Suppressor macrophage (primary cell): ENCODE measurements at regions not wholly inside any gene's neighbourhood (a gene's known extent, or its start where the extent isn't known, plus 50 kb on each side); places are given as distances from the start of the nearest gene placed in this dataset.

Experiments
- DNase-seq, 4 experiments: peaks; one replicate each; pipeline ENCODE4 v3.0.0-alpha.2; 2020 to 2022

- no peak for DNase-seq
These were observed 612.1 kb downstream of the TBC1D4 start for GRCh38 chr13:74869846-74870245.

GRCh38 chr13:74868049-74868448 lies 613.9 kb downstream of the TBC1D4 start:
- no peak for DNase-seq

GRCh38 chr13:74867460-74867859 lies 614.5 kb downstream of the TBC1D4 start:
- no peak for DNase-seq

- DNase-seq: no peak
These were observed 615.9 kb downstream of the TBC1D4 start for GRCh38 chr13:74866101-74866500.

- DNase-seq: no peak
These were observed 616.3 kb downstream of the TBC1D4 start for GRCh38 chr13:74865656-74866055.

GRCh38 chr13:74860789-74861188 lies 621.2 kb downstream of the TBC1D4 start:
- DNase-seq: no peak

- DNase-seq: no peak
These were observed 631.1 kb downstream of the TBC1D4 start for GRCh38 chr13:74850893-74851292.

- no peak for DNase-seq
These were observed 634.0 kb downstream of the TBC1D4 start for GRCh38 chr13:74847966-74848365.

GRCh38 chr13:74845806-74846205 lies 636.2 kb downstream of the TBC1D4 start:
- DNase-seq: no peak

- no peak for DNase-seq
These were observed 640.3 kb downstream of the TBC1D4 start for GRCh38 chr13:74841651-74842050.

GRCh38 chr13:74841123-74841522 lies 640.8 kb downstream of the TBC1D4 start:
- DNase-seq: no peak

GRCh38 chr13:74839656-74840055 lies 642.3 kb downstream of the TBC1D4 start:
- DNase-seq: no peak

- no peak for DNase-seq
These were observed 643.9 kb downstream of the TBC1D4 start for GRCh38 chr13:74838096-74838495.

- DNase-seq: no peak
These were observed 645.3 kb downstream of the TBC1D4 start for GRCh38 chr13:74836628-74837027.

- no peak for DNase-seq
These were observed 646.4 kb downstream of the TBC1D4 start for GRCh38 chr13:74835579-74835978.

- no peak for DNase-seq
These were observed 656.1 kb downstream of the TBC1D4 start for GRCh38 chr13:74825938-74826246.

- no peak for DNase-seq
These were observed 656.6 kb downstream of the TBC1D4 start for GRCh38 chr13:74825152-74825937.

GRCh38 chr13:74820809-74821208 lies 661.2 kb downstream of the TBC1D4 start:
- DNase-seq: no peak

- DNase-seq: no peak
These were observed 662.4 kb downstream of the TBC1D4 start for GRCh38 chr13:74819549-74819948.

GRCh38 chr13:74816737-74817136 lies 665.2 kb downstream of the TBC1D4 start:
- DNase-seq: no peak

GRCh38 chr13:74796157-74796556 lies 662.0 kb upstream of the KLF12 start:
- DNase-seq: no peak

GRCh38 chr13:74795526-74795925 lies 661.3 kb upstream of the KLF12 start:
- no peak for DNase-seq

GRCh38 chr13:74794582-74794981 lies 660.4 kb upstream of the KLF12 start:
- DNase-seq: no peak

- DNase-seq: no peak
These were observed 659.9 kb upstream of the KLF12 start for GRCh38 chr13:74794147-74794546.

GRCh38 chr13:74784959-74785358 lies 650.8 kb upstream of the KLF12 start:
- DNase-seq: no peak
